GM21390 (cell line): ENCODE measurements at regions not wholly inside any gene's neighbourhood (a gene's known extent, or its start where the extent isn't known, plus 50 kb on each side); places are given as distances from the start of the nearest gene placed in this dataset.
"Not testable (repeated sequence)": the region's sequence is repeated elsewhere in the genome, so short reads cannot be mapped to it uniquely, and the experiment has no call there.

Experiments
- ATAC-seq: cut with Tn5 transposase; IDR thresholded peaks from one replicate; pipeline ENCODE4 v1.9.1; 2021; ENCODE audit not compliant: unreplicated experiment

DNA sequence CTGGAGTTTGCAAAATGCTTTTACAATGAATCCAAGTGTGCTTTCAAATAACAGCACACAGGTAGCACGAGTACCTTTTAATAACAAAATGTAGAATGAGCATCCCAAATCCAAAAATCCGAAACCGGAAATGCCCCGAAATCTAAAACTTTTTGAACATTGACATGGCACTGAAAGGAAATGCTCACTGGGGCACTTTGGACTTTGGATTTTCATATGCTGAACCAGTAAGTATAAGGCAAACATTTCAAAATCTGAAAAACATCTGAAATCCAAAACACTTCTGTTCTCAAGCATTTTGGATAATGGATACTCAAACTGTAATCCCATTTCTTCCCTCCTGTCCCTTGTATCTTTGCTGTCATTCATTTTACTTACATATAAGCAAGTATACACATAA, 50.1 kb downstream of the GCNT4 start:
- ATAC-seq: no peak

DNA sequence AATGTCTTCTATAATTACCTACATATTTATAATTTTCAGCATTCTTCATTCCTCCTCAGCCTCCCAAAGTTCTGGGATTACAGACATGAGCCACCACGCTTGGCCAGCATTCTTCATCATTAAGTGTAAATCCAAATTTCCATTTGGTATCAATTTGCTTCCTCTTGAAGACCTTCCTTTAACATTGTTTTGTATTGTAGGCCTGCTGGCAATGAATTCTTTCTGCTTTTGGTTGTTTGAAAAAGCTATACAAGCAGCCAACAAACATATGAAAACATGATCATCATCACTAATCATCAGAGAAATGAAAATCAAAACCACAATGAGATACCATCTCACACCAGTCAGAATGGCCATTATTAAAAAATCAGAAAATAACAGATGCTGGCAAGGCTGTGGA, 56.4 kb downstream of the GCNT4 start:
- no peak for ATAC-seq

GRCh38 chr5:74994826-74995225, 57.5 kb downstream of the GCNT4 start:
- ATAC-seq: no peak

- no peak for ATAC-seq
Measured at GRCh38 chr5:74993743-74994142, 58.6 kb downstream of the GCNT4 start.

DNA sequence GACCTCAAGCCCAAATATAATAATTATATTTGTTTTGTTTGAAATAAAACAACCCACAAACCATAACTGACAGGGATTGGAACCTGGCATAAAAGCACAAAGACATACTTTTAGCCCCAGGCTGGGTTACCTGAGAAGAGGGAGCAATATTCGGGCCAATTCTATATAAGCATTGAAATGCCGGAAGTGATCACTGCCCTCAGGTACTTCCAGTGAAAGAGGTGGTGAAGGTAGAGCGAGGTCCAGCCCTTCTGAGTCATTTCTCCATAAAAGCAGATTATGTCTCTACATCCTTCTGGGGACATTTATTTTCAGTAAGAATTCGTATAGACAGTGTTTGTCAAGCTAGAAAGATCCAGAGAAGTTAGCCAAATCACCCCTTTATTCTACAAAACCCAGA, 59.6 kb downstream of the GCNT4 start:
- no peak for ATAC-seq

DNA sequence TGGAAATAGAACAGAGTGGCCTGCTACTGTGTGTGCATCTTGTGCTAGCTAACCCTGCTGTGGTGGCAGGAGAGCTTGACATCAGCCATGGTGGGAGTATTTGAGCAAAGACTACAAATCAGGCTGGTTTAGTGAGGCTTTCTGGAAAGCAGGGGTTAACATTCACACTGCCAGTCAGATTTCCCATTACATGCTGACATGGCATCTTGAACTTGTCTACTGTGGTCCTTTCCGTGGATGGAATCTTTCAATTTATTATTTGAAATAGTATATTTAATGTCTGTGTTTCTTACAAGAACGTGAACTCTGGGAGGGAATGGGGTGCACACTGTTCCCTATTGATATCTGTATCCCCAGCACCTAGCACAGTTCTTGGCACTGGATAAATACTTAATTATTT, 60.8 kb downstream of the GCNT4 start:
- no peak for ATAC-seq

GRCh38 chr5:74990194-74990593, 62.2 kb downstream of the GCNT4 start:
- ATAC-seq: no peak

- ATAC-seq: no peak
Measured at GRCh38 chr5:74988273-74988983, 63.9 kb downstream of the GCNT4 start.

- no peak for ATAC-seq
Measured at GRCh38 chr5:74978345-74978744, 74.0 kb downstream of the GCNT4 start.

- ATAC-seq: no peak
Measured at GRCh38 chr5:74977471-74977870, 74.9 kb downstream of the GCNT4 start.

GRCh38 chr5:74976651-74977050, 75.7 kb downstream of the GCNT4 start:
- no peak for ATAC-seq

- ATAC-seq: no peak
Measured at GRCh38 chr5:74975582-74975981, 76.8 kb downstream of the GCNT4 start.

GRCh38 chr5:74974451-74975091, 77.8 kb downstream of the GCNT4 start:
- ATAC-seq: no peak

DNA sequence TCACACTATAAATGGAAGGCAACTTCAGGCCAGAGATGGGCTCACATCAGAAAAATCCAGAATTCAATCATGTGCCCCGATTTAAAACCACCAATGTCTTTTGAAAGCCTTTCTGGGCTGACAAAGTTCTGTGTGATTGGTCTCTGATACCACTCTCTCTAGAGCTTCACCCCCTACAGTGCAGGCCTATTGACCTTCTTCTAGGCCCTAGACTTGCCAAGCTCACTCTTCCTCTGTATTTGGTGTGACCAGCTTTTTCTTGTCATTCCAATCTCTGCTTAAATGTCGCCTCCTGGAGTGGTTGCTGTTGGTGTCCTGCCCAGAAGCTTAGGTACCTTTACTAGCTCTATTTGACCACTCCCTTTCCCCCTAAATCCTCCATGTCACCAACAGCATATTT, 78.7 kb downstream of the GCNT4 start:
- no peak for ATAC-seq

DNA sequence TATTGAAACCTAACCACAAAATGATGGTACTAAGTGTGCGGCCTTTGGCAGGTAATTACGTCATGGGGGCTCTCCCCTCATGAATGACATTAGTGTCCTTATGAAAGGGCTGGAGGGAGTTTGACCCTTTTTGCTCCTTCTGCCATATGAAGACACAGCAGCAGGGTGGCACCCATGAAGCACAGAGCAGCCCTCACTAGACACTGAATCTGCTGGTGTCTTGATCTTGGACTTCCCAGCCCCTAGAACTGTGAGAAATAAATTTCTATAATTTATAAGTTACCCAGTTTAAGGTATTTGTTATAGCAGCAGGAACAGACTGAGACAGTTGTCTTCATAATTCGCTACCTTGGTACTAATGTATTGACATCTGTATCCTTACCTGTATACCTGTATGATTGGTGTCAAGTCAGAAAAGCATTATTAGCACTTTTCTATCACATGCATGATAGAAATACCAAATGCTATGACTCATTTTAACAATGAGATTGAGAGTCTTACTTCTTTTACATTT, 80.4 kb downstream of the GCNT4 start:
- no peak for ATAC-seq

DNA sequence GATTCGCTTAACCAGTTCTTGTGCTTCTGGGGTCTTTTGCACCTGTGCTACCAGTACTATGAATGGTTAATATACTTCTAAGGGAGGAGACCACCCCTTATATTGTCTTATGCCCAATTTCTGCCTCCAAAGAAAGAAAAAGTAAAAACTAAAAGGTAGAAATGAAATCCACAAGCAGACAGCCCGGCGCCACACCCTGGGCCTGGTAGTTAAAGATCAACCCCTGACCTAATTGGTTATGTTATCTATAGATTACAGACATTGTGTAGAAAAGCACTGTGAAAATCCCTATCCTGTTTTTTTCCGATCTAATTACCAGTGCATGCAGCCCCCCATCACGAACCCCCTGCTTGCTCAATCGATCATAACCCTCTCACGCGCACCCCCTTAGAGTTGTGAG, 81.5 kb downstream of the GCNT4 start:
- not testable (repeated sequence) for ATAC-seq

- no peak for ATAC-seq
Measured at GRCh38 chr5:74969726-74970125, 82.6 kb downstream of the GCNT4 start.

- ATAC-seq: no peak
Measured at GRCh38 chr5:74966141-74967026, 86.0 kb downstream of the GCNT4 start.

DNA sequence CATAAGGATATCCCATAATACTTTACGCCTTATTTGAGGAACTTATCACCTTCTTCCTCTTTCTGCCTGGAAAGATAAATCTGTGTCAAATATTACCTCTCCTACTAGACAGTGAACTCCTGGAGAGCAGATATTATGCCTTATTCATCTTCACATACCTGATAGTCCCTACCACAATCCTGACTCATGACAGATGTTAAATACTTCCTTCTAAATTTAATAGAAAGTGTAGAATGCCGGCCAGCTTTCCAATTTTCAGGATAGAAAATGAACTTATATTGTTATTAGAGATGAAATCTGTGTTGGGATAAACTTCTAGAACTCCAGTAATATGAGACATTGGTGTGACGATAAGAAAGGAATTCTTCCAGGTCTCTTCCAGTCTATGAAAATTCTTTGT, 89.0 kb downstream of the GCNT4 start:
- no peak for ATAC-seq

GRCh38 chr5:74957906-74958305, 91.7 kb upstream of the FAM169A start:
- ATAC-seq: no peak

GRCh38 chr5:74957029-74957784, 91.0 kb upstream of the FAM169A start:
- no peak for ATAC-seq
